ENCODE measurements at regions not wholly inside any gene's neighbourhood (a gene's known extent, or its start where the extent isn't known, plus 50 kb on each side); places are given as distances from the start of the nearest gene placed in this dataset.

DNA sequence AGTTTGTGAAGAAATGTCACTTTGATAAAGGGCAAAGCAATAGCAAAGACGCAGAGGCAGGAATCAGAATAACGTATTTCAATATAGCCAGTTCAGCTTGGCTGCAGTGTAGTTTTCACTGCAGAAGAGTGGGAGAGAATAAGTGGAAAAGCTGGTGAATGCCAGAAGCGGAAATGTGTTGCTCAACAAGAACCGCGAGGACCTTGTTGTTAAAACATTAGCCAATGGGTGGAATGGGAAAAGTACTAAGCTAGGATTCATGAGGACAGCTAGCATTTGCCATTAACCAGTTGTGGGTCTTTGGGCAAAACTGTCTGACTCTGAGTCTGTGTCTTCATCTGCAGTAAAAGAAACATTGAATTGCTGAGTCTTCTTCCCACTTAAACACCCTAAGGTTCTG is 292.9 kb upstream of the GRIP1 start:
- no peak for DNase-seq

- no peak for DNase-seq
Observed at GRCh38 chr12:66976526-66976925, 292.6 kb upstream of the CAND1 start.

GRCh38 chr12:66978802-66979201 is 290.4 kb upstream of the CAND1 start:
- DNase-seq, result no peak

GRCh38 chr12:66979251-66979650 is 289.9 kb upstream of the CAND1 start:
- DNase-seq, result no peak

DNA sequence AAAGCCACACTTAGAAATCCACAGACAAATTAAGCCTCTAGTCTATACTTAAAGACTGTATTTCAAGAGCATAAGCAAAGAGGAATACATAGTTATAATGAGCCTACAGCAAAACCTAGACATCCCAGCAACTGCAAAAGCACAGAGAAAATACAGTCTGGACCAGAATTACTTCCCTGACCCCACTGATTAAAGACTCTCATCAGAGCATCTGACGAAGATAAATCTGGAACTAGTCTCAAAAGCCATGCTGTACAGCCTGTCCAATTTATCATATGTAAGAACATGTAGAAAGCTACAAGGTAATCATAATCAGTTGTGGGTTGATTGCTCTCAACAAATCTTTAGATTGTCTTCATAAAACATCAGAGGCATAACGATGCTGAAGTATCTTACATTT is 285.1 kb upstream of the CAND1 start:
- DNase-seq, result no peak

GRCh38 chr12:66984962-66985361 is 284.2 kb upstream of the CAND1 start:
- no peak for DNase-seq

DNA sequence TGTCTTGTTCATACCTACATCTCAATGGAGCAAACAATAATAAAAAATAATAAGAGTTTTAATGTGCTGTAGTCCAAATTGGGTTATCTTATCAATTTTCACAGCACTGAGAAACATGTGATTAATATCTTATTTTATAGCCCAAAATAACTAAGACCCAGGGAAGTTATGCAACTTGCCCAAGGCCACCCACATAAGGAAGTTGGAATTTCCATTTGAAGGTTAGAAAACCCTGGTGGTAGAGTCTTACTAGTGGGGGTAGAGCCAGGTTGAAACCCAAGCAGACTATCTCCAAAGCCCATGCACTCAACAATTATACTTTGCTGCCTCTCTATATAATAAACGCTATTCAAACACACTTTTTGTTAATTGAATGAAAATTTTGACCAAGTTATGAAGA is 270.0 kb upstream of the CAND1 start:
- DNase-seq, result peak in 1 of 2 experiments; percentile 17

GRCh38 chr12:67001251-67001650 is 267.9 kb upstream of the CAND1 start:
- DNase-seq, result no peak

- DNase-seq, result no peak
Observed at GRCh38 chr12:67002720-67003119, 266.4 kb upstream of the CAND1 start.

GRCh38 chr12:67006610-67007009 is 262.5 kb upstream of the CAND1 start:
- DNase-seq, result no peak

DNA sequence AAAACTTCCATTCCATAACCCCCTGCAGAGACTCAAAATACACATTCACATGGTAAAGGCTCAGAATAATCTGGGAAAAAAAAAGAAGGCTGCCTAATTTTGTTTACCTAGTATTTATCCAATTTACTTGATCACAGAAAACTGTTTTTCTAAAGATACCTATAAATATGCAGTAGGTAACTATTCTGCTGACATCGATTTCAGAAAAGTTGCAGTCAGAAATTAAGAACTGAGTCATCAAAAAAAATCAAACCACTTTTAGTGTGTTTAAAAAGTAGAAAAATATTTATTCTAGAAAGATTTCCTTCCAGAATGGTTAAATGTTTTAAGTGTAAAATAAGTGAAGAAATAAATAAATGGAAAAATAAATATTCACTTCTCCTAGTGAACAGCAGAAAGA is 254.5 kb upstream of the CAND1 start:
- DNase-seq, result no peak

GRCh38 chr12:67018105-67018504 is 251.1 kb upstream of the CAND1 start:
- no peak for DNase-seq

- DNase-seq, result no peak
Observed at GRCh38 chr12:67019070-67019469, 250.1 kb upstream of the CAND1 start.

GRCh38 chr12:67025543-67026114 is 243.5 kb upstream of the CAND1 start:
- peak; percentile 60 to 62 for DNase-seq

- no peak for DNase-seq
Observed at GRCh38 chr12:67026487-67027246, 242.5 kb upstream of the CAND1 start.

GRCh38 chr12:67028529-67028928 is 240.6 kb upstream of the CAND1 start:
- no peak for DNase-seq

DNA sequence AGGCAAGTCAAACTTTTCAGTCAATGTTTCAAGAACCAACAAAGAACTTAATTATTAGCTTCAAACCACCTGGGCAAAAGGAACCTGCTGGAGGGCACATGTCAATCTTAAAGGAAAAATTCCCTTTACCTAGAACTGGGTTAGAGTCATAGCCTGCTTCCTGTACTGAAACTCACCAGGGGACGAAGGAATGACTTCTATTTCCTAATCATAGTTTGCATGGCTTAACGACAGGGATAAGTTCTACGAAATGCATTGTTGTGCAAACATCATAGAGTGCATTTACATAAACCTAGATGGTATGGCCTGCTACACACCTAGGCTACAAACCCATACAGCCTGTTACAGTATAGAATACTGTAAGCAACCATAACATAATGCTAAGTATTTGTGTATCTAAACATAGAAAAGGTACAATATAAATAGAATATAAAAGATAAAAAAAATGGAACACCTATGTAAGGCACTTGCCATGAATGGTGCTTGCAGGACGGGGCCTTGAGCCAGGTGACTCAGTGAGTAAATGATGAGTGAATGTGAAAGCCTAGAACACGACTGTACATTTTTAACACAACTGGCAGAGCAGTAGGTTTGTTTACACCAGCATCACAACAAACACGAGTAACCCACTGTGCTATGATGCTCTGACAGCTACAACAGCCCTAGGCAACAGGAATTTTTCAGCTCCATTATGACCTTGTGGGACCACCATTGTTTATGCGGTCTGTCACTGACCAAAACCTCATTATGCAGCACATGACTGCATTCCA is 234.9 kb upstream of the CAND1 start:
- DNase-seq, result no peak

DNA sequence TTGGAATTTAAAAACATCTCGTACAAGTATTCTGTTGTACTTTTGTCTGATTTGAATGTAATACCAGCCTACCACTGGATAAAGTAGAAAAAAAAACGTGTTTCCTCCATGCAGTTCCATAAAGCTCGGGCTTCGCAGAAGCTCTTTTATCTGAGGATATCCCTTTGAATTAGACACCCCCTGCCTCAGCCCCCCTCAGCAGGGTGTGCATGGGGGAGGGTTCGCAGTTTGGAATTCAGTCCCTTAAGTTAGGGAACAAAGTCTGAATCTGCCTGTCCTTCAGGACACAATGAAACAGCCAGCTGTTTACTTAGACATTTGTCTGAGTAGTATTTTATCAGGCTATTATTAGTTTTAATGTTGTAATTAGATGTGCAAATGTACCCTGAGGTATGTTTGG is 234.0 kb upstream of the CAND1 start:
- no peak for DNase-seq

GRCh38 chr12:67038486-67038885 is 230.7 kb upstream of the CAND1 start:
- no peak for DNase-seq

- DNase-seq, result no peak
Observed at GRCh38 chr12:67039995-67040860, 228.9 kb upstream of the CAND1 start.

- no peak for DNase-seq
Observed at GRCh38 chr12:67040861-67041137, 228.4 kb upstream of the CAND1 start.

GRCh38 chr12:67042697-67043131 is 226.4 kb upstream of the CAND1 start:
- no peak for DNase-seq

GRCh38 chr12:67043771-67044170 is 225.4 kb upstream of the CAND1 start:
- DNase-seq, result no peak

Data from Kasumi-1 (cell line).